ENCODE measurements at regions not wholly inside any gene's neighbourhood (a gene's known extent, or its start where the extent isn't known, plus 50 kb on each side); places are given as distances from the start of the nearest gene placed in this dataset.

GRCh38 chr5:52605317-52606313, 182.1 kb upstream of the ITGA1 start:
- no peak for DNase-seq (ENCODE audit: low read depth)
- no peak for TF ChIP-seq CTCF (IDR thresholded peaks at IDR 0.05; ENCODE audit: insufficient read depth, low read length)
- H3K4me3 ChIP-seq (ENCODE audit: low read depth, low read length), result no peak overlapping the region

- no peak overlapping the region for H3K4me3 ChIP-seq (ENCODE audit: low read depth, low read length)
- no peak for TF ChIP-seq CTCF (IDR thresholded peaks at IDR 0.05; ENCODE audit: insufficient read depth, low read length)
- no peak for DNase-seq (ENCODE audit: low read depth)
Observed at GRCh38 chr5:52607227-52607824, 180.4 kb upstream of the ITGA1 start.

- H3K4me3 ChIP-seq (ENCODE audit: low read depth, low read length), result no peak overlapping the region
- no peak for TF ChIP-seq CTCF (IDR thresholded peaks at IDR 0.05; ENCODE audit: insufficient read depth, low read length)
- DNase-seq (ENCODE audit: low read depth), result no peak
Observed at GRCh38 chr5:52620315-52620714, 167.4 kb upstream of the ITGA1 start.

- no peak for DNase-seq (ENCODE audit: low read depth)
- TF ChIP-seq CTCF (IDR thresholded peaks at IDR 0.05; ENCODE audit: insufficient read depth, low read length), result no peak
- no peak overlapping the region for H3K4me3 ChIP-seq (ENCODE audit: low read depth, low read length)
Observed at GRCh38 chr5:52623291-52623690, 164.4 kb upstream of the ITGA1 start.

- H3K4me3 ChIP-seq (ENCODE audit: low read depth, low read length), result no peak overlapping the region
- DNase-seq (ENCODE audit: low read depth), result no peak
- TF ChIP-seq CTCF (IDR thresholded peaks at IDR 0.05; ENCODE audit: insufficient read depth, low read length), result no peak
Observed at GRCh38 chr5:52624291-52624690, 163.4 kb upstream of the ITGA1 start.

GRCh38 chr5:52626312-52626711, 161.4 kb upstream of the ITGA1 start:
- TF ChIP-seq CTCF (IDR thresholded peaks at IDR 0.05; ENCODE audit: insufficient read depth, low read length), result no peak
- H3K4me3 ChIP-seq (ENCODE audit: low read depth, low read length), result no peak overlapping the region
- DNase-seq (ENCODE audit: low read depth), result no peak

Measured in fibroblast of the aortic adventitia (primary cell).